GM19328 (cell line): ENCODE measurements at regions not wholly inside any gene's neighbourhood (a gene's known extent, or its start where the extent isn't known, plus 50 kb on each side); places are given as distances from the start of the nearest gene placed in this dataset.
"Not testable (repeated sequence)": the region's sequence is repeated elsewhere in the genome, so short reads cannot be mapped to it uniquely, and the experiment has no call there.

ENCODE experiments used
- ATAC-seq: cut with Tn5 transposase; IDR thresholded peaks from one replicate; pipeline ENCODE4 v1.9.1; 2021; ENCODE audit warnings: mild to moderate bottlenecking, moderate library complexity; ENCODE audit not compliant: unreplicated experiment

GRCh38 chr15:62270216-62270921 is 105.3 kb upstream of the C2CD4B start:
- no peak for ATAC-seq

- no peak for ATAC-seq
Measured at GRCh38 chr15:62272290-62272689, 107.2 kb upstream of the C2CD4B start.

- no peak for ATAC-seq
Measured at GRCh38 chr15:62275831-62276230, 110.7 kb upstream of the C2CD4B start.

GRCh38 chr15:62277816-62278394 is 112.8 kb upstream of the C2CD4B start:
- ATAC-seq, result no peak

- no peak for ATAC-seq
Measured at GRCh38 chr15:62278534-62278933, 113.4 kb upstream of the C2CD4B start.

- ATAC-seq, result no peak
Measured at GRCh38 chr15:62279041-62279440, 114.0 kb upstream of the C2CD4B start.

GRCh38 chr15:62280625-62281024 is 115.5 kb upstream of the C2CD4B start:
- no peak for ATAC-seq

GRCh38 chr15:62281801-62282200 is 116.7 kb upstream of the C2CD4B start:
- ATAC-seq, result not testable (repeated sequence)

- ATAC-seq, result no peak
Measured at GRCh38 chr15:62287066-62287857, 122.2 kb upstream of the C2CD4B start.

- no peak for ATAC-seq
Measured at GRCh38 chr15:62288361-62289017, 123.4 kb upstream of the C2CD4B start.

- no peak for ATAC-seq
Measured at GRCh38 chr15:62291262-62291661, 126.2 kb upstream of the C2CD4B start.

- no peak for ATAC-seq
Measured at GRCh38 chr15:62296756-62297507, 131.8 kb upstream of the C2CD4B start.

- no peak for ATAC-seq
Measured at GRCh38 chr15:62297522-62297921, 132.4 kb upstream of the C2CD4B start.

- ATAC-seq, result no peak
Measured at GRCh38 chr15:62297933-62298332, 132.8 kb upstream of the C2CD4B start.

- ATAC-seq, result no peak
Measured at GRCh38 chr15:62298811-62299210, 133.7 kb upstream of the C2CD4B start.

- ATAC-seq, result no peak
Measured at GRCh38 chr15:62299541-62299940, 134.5 kb upstream of the C2CD4B start.

- no peak for ATAC-seq
Measured at GRCh38 chr15:62301993-62302675, 137.0 kb upstream of the C2CD4B start.

GRCh38 chr15:62306851-62307504 is 141.9 kb upstream of the C2CD4B start:
- ATAC-seq, result no peak

GRCh38 chr15:62307551-62307950 is 142.5 kb upstream of the C2CD4B start:
- ATAC-seq, result no peak
